ENCODE measurements at regions not wholly inside any gene's neighbourhood (a gene's known extent, or its start where the extent isn't known, plus 50 kb on each side); places are given as distances from the start of the nearest gene placed in this dataset.
"Not testable (repeated sequence)": the region's sequence is repeated elsewhere in the genome, so short reads cannot be mapped to it uniquely, and the experiment has no call there.

GRCh38 chr6:128711149-128711548 lies 171.8 kb upstream of the LAMA2 start:
- Histone ChIP-seq H3K4me3 (ENCODE audit: low read length in 3 of 3) (no peak overlapping the region), H3K27ac (ENCODE audit: low read depth in 2 of 2, low read length in 2 of 2) (no peak overlapping the region), H3K27me3 (ENCODE audit: control insufficient read depth, insufficient read depth, low read length) (no peaks in the 10 kb centered on the region), H3K9me3 (ENCODE audit: control insufficient read depth in 2 of 3, insufficient read depth in 1 of 3, low read length in 3 of 3) (no peaks in the 10 kb centered on the region), H3K36me3 (ENCODE audit: control insufficient read depth in 2 of 3, insufficient read depth in 3 of 3, low read length in 3 of 3) (no peaks in the 10 kb centered on the region), H3K4me1 (ENCODE audit: control insufficient read depth in 2 of 3, insufficient read depth in 2 of 3, low read depth in 1 of 3, low read length in 3 of 3) (no peaks in the 10 kb centered on the region), H3K9ac (ENCODE audit: low read length in 3 of 3) (no peak overlapping the region)
- no peak for TF ChIP-seq CTCF (IDR thresholded peaks at IDR 0.05; ENCODE audit: borderline replicate concordance, extremely low read depth, insufficient read depth)
- no peak for FAIRE-seq
- intact Hi-C loops (cut with DNase I) = no loop called here
- no peak for DNase-seq

GRCh38 chr6:128710315-128710714 lies 172.6 kb upstream of the LAMA2 start:
- Histone ChIP-seq H3K27me3 (ENCODE audit: control insufficient read depth, insufficient read depth, low read length) (no peaks in the 10 kb centered on the region), H3K27ac (ENCODE audit: low read depth in 2 of 2, low read length in 2 of 2) (no peak overlapping the region), H3K9ac (ENCODE audit: low read length in 3 of 3) (no peak overlapping the region), H3K4me3 (ENCODE audit: low read length in 3 of 3) (no peak overlapping the region), H3K36me3 (ENCODE audit: control insufficient read depth in 2 of 3, insufficient read depth in 3 of 3, low read length in 3 of 3) (no peaks in the 10 kb centered on the region), H3K9me3 (ENCODE audit: control insufficient read depth in 2 of 3, insufficient read depth in 1 of 3, low read length in 3 of 3) (no peaks in the 10 kb centered on the region), H3K4me1 (ENCODE audit: control insufficient read depth in 2 of 3, insufficient read depth in 2 of 3, low read depth in 1 of 3, low read length in 3 of 3) (no peaks in the 10 kb centered on the region)
- FAIRE-seq (no peak), DNase-seq (no peak)
- intact Hi-C loops (cut with DNase I) = no loop called here
- TF ChIP-seq CTCF (IDR thresholded peaks at IDR 0.05; ENCODE audit: borderline replicate concordance, extremely low read depth, insufficient read depth) = no peak

- intact Hi-C loops (cut with DNase I) = no loop called here
- no peaks in the 10 kb centered on the region for H3K4me1 ChIP-seq (ENCODE audit: control insufficient read depth in 2 of 3, insufficient read depth in 2 of 3, low read depth in 1 of 3, low read length in 3 of 3)
- no peak for TF ChIP-seq CTCF (IDR thresholded peaks at IDR 0.05; ENCODE audit: borderline replicate concordance, extremely low read depth, insufficient read depth)
- no peaks in the 10 kb centered on the region for H3K27me3 ChIP-seq (ENCODE audit: control insufficient read depth, insufficient read depth, low read length)
- no peak overlapping the region for H3K27ac ChIP-seq (ENCODE audit: low read depth in 2 of 2, low read length in 2 of 2)
- H3K9me3 ChIP-seq (ENCODE audit: control insufficient read depth in 2 of 3, insufficient read depth in 1 of 3, low read length in 3 of 3) = no peaks in the 10 kb centered on the region
- H3K36me3 ChIP-seq (ENCODE audit: control insufficient read depth in 2 of 3, insufficient read depth in 3 of 3, low read length in 3 of 3) = no peaks in the 10 kb centered on the region
- no peak for FAIRE-seq
- H3K4me3 ChIP-seq (ENCODE audit: low read length in 3 of 3) = no peak overlapping the region
- no peak overlapping the region for H3K9ac ChIP-seq (ENCODE audit: low read length in 3 of 3)
- no peak for DNase-seq
These were observed 178.3 kb upstream of the LAMA2 start for GRCh38 chr6:128704601-128705000.

GRCh38 chr6:128703794-128704193 lies 179.1 kb upstream of the LAMA2 start:
- DNase-seq = peak in 1 of 5 donors; percentile 25

More at GRCh38 chr6:128703794-128704193, 179.1 kb upstream of the LAMA2 start:
- H3K36me3 ChIP-seq (ENCODE audit: control insufficient read depth in 2 of 3, insufficient read depth in 3 of 3, low read length in 3 of 3); H3K27me3 ChIP-seq (ENCODE audit: control insufficient read depth, insufficient read depth, low read length); intact Hi-C loops (cut with DNase I); H3K4me1 ChIP-seq (ENCODE audit: control insufficient read depth in 2 of 3, insufficient read depth in 2 of 3, low read depth in 1 of 3, low read length in 3 of 3); H3K4me3 ChIP-seq (ENCODE audit: low read length in 3 of 3); FAIRE-seq; H3K9me3 ChIP-seq (ENCODE audit: control insufficient read depth in 2 of 3, insufficient read depth in 1 of 3, low read length in 3 of 3); H3K9ac ChIP-seq (ENCODE audit: low read length in 3 of 3); H3K27ac ChIP-seq (ENCODE audit: low read depth in 2 of 2, low read length in 2 of 2): not testable (repeated sequence)

Measured in kidney (tissue), 13 donors.